HG03039 (cell line): ENCODE measurements at regions not wholly inside any gene's neighbourhood (a gene's known extent, or its start where the extent isn't known, plus 50 kb on each side); places are given as distances from the start of the nearest gene placed in this dataset.
"Not testable (repeated sequence)": the region's sequence is repeated elsewhere in the genome, so short reads cannot be mapped to it uniquely, and the experiment has no call there.

Source experiments
- ATAC-seq: cut with Tn5 transposase; IDR thresholded peaks from one replicate; pipeline ENCODE4 v1.9.1; 2021; ENCODE audit warnings: mild to moderate bottlenecking, moderate library complexity; ENCODE audit not compliant: unreplicated experiment

DNA sequence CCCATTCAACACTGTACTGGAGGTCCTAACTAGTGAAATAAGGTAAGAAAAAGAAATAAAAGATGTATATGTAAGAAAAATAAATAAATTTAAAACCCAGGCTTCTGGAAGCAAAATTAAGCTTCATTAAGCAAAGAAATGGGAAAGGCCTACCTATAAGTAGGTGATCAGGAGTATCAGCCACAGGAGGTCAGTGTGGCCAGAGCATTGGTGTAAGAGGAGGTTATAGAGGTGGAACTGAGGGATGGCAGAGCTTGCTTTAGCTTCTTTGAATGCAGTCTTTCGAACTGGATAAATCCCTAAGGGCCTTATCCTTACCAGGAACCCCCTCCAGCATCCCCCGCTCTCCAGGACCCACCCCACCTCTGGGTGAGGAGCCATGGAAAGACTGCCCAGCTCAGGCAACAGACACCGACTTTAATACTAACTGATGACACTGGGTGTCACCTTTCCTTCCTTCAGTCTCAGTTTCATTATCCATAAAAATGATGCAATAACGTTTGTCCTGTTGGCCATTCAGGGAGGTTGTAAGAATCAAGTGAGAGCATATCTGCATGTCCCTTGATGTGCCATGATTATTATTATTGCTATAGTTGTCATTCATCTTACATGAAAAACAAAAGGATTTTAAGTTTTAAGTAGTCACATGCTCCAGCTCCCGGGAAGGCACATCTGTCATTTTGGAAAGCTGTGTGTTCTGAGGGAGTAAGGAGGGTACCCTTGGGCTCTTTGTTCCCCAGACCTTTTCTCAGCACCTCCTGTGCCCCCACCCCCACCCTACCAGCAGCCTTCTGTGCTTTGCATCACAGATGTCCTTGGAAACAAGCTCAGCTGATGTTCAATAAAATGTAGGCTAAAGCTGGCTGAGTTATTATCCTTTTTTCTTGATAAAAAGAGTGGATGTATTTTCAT, 50.8 kb upstream of the CTNNA1 start:
- no peak for ATAC-seq

DNA sequence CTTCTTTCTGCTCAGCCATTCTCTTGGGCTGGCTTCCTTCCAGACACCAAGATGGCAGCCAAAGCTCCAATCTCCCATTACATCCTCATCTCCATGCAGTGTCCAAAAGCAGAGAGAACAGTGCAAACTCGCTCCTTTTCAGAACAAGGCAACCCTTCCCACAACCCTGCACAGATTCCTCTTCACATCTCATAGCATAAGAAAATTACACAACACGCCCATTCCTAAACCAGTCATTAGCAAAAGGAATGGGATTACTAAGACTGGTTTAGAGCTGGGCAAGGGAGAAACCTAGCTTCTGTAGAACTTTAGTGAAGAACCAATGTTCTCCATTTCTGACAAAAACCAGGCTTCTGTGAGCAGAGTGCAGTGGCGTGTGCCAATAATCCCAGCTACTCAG, 51.5 kb upstream of the CTNNA1 start:
- no peak for ATAC-seq

DNA sequence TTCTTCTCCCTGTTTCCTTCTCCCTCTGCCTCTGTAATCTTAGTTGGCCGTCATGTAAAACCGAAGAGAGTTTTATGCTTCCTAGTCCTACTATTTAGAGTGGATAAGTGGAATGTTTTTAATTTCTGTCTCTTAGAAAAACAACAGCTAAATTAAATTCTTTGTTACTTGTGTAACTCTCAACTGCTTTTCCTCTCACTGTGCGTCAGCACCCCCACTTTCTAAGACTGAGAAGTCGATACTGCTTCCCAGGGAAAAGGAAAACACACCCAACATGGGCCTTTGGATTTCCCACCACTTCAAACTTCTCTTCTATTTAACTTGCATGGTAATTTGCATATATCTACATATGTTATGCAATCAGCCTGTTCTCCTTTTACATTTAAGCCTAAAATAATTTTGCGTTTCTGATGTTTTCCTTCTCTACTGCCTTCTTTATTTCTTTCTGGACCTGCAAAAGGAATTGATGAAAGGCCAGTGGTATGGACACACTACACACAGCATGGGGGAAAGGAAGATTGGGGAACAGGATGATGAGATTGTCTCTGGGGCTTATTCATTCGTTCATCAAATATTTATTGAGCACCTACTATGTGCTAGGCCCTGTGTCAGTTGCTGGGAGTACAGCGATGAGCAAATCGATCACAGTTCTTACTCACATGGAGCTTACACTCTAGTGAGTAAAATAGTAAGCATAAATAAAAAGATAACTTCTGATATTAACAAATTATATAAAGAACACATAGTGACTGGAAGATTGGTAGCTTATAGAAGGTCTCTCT, 52.5 kb upstream of the CTNNA1 start:
- ATAC-seq: no peak

DNA sequence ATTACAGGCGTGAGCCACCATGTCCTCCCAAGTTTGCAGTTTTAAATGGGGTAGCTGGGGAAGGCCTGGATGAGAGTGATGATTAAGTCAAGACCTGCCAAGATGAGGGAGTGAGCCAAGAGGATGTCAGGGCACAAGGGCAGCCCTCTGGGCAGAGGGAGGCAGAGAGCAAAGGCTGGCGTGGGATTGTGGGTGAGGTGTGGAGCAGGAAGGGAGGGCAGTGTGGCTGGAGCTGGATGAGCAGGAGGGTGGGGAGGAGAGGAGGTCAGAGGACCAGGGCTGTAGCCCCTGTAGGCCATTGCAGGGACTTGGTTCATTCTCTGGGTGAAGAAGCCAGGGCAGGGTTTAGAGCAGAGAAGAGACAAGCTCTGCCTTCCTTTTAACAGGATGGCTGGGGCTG, 53.7 kb upstream of the CTNNA1 start:
- no peak for ATAC-seq

DNA sequence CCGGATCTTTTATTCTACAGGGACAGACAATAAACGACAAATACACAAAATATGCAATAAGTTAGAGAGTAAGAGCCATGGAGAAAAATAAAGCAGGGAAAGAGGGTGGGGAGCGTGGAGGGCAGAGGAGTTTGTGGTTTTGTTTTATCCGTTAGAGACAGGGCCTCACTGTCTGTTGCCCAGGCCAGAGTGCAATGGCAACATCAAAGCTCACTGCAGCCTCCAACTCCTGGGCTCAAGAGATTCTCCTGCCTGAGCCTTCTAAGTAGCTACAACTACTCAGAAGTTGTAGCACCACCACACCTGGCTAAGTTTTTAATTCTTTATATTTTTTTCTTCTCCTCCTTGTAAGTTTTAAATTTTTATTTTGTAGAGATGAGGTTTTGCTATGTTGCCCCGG, 54.5 kb upstream of the CTNNA1 start:
- ATAC-seq: no peak

DNA sequence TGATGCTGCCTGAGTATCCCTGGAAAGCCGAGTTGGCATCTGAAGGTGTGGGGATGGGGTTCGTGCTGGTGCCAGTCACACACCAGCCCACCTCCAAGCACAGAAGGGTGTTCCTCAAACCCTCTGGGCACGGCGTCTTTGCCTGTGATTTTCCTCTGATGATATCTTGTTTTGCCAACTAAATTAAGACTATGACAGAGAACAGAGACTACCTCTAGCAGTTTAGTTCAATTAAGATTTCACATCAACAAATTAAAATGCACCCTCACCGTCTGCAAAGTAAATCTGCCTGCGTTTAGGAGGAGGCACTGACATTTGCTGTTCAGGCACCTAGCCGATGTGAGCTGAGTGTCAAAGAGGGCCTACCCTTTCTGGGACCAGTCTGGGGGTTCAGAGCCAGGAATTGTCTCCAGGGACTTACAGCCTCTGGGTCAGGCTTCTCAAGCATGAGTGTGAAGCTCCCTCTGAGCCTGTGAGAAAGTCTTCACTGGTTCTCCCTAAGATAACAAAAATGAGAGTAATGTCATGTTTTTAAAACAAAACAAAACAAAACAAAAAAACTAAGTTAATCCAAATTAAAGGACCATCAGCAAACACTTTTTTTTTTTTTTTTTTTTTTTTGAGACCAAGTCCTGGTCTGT, 55.4 kb upstream of the CTNNA1 start:
- no peak for ATAC-seq

DNA sequence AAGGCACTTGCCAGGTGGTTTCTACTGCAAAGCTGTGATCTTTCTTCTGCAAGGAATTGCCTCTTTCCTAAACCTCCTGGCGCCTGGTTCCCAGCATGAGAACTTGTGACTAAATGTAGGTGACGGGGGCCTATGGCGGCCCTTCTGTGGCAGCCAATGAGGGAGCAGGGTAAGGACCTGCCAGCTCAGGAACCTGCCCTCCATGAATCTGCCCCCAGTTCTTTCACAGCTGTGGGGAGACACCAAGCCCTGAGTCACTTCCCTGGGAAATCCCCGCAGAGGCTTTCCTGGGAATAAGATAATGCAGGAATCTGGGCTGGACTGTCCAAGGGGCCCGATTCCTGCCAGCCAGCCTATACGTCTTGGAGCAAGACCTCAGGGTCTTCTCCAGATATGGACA, 56.7 kb upstream of the CTNNA1 start:
- ATAC-seq: no peak

DNA sequence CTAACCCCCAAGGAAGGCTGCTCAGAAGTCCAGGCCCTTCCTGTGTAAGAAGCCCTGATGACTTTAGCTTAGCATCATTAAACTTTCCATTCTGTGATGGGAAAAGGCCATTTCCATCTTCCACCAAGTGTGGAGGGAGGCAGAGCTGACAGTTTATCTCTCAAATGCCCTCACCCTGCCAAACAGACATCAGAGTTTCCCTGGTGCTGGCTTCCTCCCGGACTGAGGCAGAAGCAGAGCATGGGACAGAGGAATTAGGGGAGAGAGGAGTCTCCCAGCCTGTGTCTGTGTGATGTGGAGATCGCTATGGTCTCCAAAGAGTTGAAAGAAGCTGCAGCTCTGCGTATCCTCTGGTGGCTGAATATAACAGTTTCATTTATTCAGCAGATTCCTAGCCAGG, 57.4 kb upstream of the CTNNA1 start:
- ATAC-seq: no peak

DNA sequence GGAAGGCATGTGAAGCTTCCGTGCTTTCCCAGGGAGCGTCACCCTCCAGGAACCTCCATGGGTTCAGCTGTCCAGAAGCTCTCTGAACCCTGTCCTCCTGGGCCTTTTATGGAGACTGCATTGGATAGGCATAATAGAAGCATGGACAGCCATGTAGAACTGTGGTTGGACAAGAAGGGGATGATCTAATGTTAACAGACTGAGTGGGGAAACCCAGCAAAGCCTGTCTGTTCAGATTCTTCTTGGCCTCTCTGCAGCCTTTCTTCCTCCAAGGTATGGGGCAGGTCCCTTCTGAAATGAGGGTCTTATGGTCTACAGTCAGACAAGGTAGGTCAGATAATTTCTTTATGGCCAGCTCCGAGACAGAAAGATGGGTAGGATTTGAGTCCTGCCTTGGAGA, 59.1 kb upstream of the CTNNA1 start:
- ATAC-seq: no peak

DNA sequence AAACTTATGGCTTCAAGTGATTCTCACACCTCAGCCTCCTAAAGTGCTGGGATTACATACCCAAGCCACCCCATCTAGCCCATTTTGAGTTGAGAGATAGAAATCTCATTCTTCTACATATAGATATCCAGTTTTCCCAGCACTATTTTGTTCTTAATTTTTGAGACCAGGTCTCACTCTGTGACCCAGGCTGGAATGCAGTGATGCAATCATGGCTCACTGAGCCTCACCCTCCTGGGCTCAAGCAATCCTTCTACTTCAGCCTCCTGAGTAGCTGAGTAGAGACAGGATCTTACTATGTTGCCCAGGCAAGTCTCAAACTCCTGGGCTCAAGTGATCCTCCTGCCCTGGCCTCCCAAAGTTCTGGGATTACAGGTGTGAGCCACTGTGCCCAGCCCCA, 60.9 kb upstream of the CTNNA1 start:
- ATAC-seq: no peak

DNA sequence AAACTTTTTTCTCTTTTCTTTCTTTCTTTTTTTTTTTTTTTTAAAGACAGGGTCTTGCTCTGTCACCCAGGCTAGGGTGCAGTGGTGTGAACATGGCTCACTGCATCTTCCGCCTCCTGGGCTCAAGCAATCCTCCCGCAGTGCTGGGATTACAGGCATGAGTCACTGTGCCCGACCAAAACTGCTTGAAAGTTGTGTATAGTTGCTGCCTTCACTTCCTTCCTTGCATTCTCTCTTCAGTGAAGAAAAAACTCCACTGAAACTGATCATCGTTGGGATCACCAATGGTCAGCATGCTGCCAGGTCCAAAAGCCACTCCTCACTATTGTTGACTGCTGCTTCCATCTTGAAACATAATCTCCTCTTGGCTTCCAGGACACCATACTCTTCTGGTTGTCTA, 66.6 kb upstream of the CTNNA1 start:
- ATAC-seq: no peak

DNA sequence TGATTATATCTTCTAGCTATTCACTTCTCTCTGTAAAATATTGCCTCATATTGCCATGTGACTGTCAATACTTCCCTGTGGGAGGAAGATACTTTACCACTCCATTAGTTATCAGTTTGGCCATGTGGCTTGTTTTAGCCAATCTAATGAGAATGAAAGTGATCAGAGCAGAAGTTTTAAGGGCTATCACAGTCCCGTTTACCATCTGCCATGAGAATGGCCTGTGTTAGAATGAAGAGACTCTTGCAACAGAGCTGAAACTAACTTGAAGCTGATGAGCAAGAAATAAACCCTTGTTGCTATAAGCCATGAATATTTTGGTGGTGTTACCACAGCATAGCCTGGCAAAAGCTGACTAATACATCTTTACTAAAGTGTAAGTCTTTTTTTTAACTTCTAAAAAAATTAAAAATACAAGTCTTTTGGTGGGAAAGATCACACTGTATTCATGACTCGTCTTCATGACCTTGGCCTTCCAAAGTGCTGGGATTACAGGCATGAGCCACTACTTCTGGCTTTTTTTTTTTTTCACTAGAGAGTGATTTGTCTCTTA, 68.0 kb upstream of the CTNNA1 start:
- no peak for ATAC-seq

DNA sequence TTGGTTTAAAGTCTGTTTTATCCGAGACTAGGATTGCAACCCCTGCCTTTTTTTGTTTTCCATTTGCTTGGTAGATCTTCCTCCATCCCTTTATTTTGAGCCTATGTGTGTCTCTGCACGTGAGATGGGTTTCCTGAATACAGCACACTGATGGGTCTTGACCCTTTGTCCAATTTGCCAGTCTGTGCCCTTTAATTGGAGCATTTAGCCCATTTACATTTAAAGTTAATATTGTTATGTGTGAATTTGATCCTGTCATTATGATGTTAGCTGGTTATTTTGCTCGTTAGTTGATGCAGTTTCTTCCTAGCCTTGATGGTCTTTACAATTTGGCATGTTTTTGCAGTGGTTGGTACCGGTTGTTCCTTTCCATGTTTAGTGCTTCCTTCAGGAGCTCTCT, 70.8 kb upstream of the CTNNA1 start:
- not testable (repeated sequence) for ATAC-seq

DNA sequence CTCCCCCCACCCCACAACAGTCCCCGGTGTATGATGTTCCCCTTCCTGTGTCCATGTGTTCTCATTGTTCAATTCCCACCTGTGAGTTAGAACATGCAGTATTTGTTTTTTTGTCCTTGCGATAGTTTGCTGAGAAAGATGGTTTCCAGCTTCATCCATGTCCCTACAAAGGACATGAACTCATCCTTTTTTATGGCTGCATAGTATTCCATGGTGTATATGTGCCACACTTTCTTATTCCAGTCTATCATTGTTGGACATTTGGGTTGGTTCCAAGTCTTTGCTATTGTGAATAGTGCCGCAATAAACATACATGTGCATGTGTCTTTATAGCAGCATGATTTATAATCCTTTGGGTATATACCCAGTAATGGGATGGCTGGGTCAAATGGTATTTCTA, 74.4 kb upstream of the CTNNA1 start:
- ATAC-seq: not testable (repeated sequence)

DNA sequence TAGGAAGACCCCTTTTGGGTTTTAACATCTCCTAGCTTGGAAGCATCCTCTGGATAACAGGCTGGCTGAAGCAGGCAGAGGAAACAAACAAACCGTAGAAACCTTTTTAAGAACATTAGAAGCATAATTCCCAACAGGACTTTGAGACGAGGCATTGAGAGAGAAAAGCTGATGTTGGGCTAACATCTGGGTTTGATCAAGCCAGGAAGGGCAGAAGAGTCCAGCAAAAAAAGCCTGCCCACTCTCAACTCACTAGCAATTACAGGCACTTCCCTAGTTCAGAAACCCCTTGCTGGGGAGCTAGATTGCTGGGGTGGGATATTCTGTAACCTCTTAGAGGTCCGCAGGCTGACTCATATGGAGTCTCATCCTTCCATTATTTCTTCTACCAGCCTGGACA, 75.4 kb upstream of the CTNNA1 start:
- ATAC-seq: no peak

DNA sequence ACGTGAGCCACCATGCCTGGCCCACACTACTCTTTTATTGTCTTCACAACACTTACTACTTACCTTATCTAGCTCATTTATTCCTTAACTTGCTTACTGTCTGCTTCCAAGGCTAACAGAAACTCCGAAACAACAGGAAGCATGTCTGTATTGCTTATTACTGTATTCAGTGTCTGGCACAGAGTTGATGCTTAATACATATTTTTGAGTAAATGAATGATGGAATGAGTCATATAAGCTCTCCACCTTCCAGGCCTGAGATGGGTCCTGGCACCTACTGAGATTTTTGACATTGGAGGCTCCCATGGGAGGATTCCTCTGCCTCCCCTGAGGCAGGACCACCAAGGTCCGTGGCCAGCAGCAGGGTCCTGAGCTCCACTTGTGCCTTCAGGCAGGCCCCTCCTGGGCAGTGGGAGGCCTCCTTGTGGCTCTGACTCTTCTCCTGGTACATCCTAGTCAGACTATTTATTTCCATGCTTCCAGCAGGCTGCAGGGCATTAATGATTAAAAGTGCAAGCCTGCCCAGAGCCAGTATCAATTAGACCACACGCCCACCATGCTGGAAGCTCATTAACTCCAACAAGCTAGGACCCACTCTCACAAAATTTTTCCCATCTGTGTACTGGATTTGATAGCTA, 76.5 kb upstream of the CTNNA1 start:
- ATAC-seq: no peak

DNA sequence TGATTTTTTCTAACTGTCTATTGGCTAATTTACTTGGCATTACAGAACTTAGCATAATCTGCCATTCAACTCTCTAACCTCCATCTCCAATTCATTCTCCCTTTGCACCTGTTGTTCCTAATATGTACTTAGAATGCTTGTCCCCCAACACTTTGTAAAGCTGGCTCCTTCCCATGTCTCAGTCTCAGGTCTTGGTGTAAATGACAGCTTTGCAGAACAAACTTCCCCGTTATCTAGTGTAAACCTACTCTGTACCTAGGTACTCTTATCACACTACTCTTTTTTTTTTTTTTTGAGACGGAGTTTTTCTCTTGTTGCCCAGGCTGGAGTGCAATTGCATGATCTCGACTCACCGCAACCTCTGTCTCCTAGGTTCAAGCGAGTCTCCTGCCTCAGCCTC, 77.2 kb upstream of the CTNNA1 start:
- no peak for ATAC-seq

DNA sequence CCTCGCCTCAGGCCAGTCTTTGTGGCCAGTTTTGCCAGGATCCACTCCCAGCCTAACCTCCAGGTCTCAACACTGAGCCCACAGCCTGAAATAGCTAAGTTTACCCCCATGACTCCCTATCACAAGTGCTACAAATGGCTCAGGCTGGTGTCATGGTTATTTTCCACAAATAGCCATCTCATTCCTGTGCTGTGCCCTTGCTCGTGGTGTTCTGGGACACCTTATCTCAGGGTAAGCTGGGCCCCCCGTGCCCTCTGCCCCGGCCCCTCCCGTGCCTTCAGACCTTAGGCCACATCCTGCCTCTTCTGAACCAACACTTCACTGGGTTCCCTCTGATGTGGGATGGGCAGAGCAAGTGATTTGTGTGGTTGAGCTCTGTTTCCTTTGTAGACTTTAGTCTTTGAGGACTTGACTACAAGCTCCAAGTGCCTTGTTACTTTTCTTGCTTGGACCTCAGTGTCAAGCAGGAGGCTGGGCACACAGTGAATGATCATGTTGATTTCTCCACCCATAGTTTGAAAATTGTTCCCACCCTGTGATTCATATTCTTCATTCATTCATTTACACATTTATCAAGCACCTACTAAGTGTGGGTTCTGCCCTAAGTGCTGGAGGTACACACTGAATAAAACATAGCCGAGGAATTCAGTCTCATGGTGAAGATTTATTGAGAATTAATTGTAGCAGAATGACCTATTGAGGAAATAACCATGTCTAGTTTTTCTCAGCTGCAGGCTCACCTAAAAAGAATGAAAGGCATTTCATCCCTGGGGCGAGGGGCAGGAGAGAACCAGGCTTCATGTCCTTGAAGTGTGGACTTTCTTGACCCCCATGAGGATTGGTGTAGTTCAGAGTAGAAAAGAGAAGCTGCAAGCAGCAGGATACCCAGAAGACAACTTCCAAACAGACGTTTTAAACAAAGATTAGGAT, 84.5 kb upstream of the CTNNA1 start:
- ATAC-seq: no peak

DNA sequence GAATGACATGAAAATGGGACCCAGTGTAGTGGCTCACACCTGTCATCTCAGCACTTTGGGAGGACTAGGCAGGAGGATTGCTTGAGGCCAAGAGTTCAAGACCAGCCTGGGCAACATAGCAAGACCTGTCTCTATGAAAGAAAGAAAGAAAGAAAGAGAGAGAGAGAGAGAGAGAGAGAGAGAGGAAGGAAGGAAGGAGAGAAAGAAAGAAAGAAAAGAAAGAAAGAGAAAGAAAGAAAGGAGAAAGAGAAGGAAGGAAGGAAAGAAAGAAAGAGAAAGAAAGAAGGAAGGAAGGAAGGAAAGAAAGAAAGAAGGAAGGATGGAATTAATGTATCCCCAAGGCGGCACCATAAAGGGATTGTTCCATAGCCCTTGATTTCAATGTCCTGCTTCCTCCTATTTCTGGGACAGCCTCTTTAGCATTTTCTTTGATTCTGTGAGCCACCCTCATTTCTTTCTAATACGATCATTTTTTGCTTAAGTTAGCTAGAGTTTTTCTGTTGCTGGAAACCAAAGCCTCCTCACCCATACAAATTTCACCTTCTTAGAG, 85.4 kb upstream of the CTNNA1 start:
- not testable (repeated sequence) for ATAC-seq
